ENCODE measurements at regions not wholly inside any gene's neighbourhood (a gene's known extent, or its start where the extent isn't known, plus 50 kb on each side); places are given as distances from the start of the nearest gene placed in this dataset.
"Not testable (repeated sequence)": the region's sequence is repeated elsewhere in the genome, so short reads cannot be mapped to it uniquely, and the experiment has no call there.

DNA sequence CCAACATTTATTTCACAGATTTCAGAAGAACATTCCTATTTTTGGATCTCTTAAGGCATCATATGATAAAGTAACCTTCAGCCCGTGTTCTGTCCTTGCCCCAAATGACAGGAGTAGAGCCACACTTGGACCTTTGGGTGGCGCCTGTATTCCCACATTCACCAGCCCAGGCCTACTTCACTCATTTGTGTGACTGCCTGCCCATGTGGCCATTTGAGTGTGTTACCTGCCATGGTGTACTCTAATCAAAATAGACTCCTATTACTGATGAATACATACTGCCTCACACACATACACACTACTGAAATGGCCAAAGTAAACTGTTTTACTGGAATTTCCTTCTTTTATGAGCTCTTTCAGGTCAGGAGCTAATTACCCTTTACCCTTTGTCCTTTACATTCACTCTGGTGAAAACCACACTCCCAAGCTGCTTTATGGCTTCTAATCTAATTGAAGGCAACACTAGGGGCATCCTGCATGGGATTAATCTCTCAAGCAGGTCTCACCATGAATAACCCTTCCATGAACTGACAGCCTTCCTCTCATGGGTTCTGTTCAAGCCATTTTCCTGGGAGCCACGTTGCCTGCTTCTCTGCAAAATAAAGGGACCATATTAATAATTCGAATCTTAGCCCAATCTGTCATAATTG is 271.0 kb upstream of the GALNT5 start:
- Histone ChIP-seq H3K27ac (ENCODE audit: low read length) (no peak overlapping the region), H3K4me3 (ENCODE audit: low read length) (no peak overlapping the region), H3K27me3 (ENCODE audit: low read length) (no peaks in the 10 kb centered on the region), H3K79me2 (ENCODE audit: low read length) (no peaks in the 10 kb centered on the region), H3K4me1 (ENCODE audit: low read length) (no peaks in the 10 kb centered on the region), H3K9ac (ENCODE audit: low read length) (no peak overlapping the region), H2AFZ (ENCODE audit: low read length) (no peak overlapping the region), H3K36me3 (ENCODE audit: insufficient read depth, low read length) (no peaks in the 10 kb centered on the region), H3K9me3 (ENCODE audit: low read length) (no peaks in the 10 kb centered on the region), H3K4me2 (ENCODE audit: low read depth, low read length, poor library complexity, severe bottlenecking) (no peak overlapping the region), H3K9me2 (replicated peaks; ENCODE audit: insufficient read depth, low read length) (no peaks in the 10 kb centered on the region), H4K20me1 (ENCODE audit: insufficient read depth, low read depth, low read length) (no peaks in the 10 kb centered on the region)
- DNase-seq: no peak

DNA sequence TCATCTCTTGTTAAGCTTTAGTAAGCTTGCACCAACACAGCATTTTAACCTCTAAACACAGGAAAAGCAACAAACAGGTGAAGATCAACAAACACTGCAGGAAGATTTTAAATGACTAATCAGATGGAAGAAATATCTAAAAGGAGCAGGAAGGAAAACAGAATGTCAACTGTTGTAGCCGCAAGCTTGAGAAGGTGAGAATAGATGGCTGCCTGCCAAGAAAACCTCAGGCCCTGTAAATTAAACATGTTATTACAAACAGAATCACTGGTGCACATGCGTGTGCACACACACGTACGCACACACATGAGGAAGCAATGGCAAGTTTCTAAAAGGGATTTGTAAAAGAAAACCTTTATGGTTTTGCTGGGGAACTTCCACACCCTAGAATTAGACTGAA is 257.8 kb upstream of the GALNT5 start:
- Histone ChIP-seq H2AFZ (ENCODE audit: low read length) (no peak overlapping the region), H3K27ac (ENCODE audit: low read length) (no peak overlapping the region), H3K9me2 (replicated peaks; ENCODE audit: insufficient read depth, low read length) (no peaks in the 10 kb centered on the region), H3K9ac (ENCODE audit: low read length) (no peak overlapping the region), H3K79me2 (ENCODE audit: low read length) (no peaks in the 10 kb centered on the region), H3K36me3 (ENCODE audit: insufficient read depth, low read length) (no peaks in the 10 kb centered on the region), H4K20me1 (ENCODE audit: insufficient read depth, low read depth, low read length) (no peaks in the 10 kb centered on the region), H3K4me2 (ENCODE audit: low read depth, low read length, poor library complexity, severe bottlenecking) (no peak overlapping the region), H3K27me3 (ENCODE audit: low read length) (no peaks in the 10 kb centered on the region), H3K4me1 (ENCODE audit: low read length) (no peaks in the 10 kb centered on the region), H3K4me3 (ENCODE audit: low read length) (no peak overlapping the region), H3K9me3 (ENCODE audit: low read length) (no peaks in the 10 kb centered on the region)
- DNase-seq: no peak

DNA sequence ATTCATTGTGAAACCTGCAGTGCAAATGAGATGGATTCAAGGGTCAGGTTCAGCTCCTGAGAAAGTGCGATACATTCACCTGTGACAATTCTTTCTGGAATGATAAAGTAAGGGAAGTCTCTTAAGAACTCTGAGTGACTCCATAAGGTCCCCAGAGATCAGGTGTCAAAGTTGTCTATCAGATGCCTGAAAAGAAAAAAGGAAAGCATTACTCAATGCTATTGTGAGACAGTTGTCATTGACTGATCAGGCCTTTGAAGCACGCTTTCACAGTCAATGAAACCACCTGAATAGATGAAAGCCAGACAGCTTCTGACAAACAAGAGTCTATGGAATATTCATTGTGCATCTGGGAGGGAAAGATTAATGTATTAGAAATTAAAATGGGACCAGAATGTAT is 252.7 kb upstream of the GALNT5 start:
- Histone ChIP-seq H3K27me3 (ENCODE audit: low read length) (no peaks in the 10 kb centered on the region), H3K9me2 (replicated peaks; ENCODE audit: insufficient read depth, low read length) (no peaks in the 10 kb centered on the region), H3K4me2 (ENCODE audit: low read depth, low read length, poor library complexity, severe bottlenecking) (no peak overlapping the region), H3K9me3 (ENCODE audit: low read length) (no peaks in the 10 kb centered on the region), H3K4me1 (ENCODE audit: low read length) (no peaks in the 10 kb centered on the region), H3K79me2 (ENCODE audit: low read length) (no peaks in the 10 kb centered on the region), H3K27ac (ENCODE audit: low read length) (no peak overlapping the region), H3K4me3 (ENCODE audit: low read length) (no peak overlapping the region), H4K20me1 (ENCODE audit: insufficient read depth, low read depth, low read length) (no peaks in the 10 kb centered on the region), H3K9ac (ENCODE audit: low read length) (no peak overlapping the region), H2AFZ (ENCODE audit: low read length) (no peak overlapping the region), H3K36me3 (ENCODE audit: insufficient read depth, low read length) (no peaks in the 10 kb centered on the region)
- DNase-seq: no peak

DNA sequence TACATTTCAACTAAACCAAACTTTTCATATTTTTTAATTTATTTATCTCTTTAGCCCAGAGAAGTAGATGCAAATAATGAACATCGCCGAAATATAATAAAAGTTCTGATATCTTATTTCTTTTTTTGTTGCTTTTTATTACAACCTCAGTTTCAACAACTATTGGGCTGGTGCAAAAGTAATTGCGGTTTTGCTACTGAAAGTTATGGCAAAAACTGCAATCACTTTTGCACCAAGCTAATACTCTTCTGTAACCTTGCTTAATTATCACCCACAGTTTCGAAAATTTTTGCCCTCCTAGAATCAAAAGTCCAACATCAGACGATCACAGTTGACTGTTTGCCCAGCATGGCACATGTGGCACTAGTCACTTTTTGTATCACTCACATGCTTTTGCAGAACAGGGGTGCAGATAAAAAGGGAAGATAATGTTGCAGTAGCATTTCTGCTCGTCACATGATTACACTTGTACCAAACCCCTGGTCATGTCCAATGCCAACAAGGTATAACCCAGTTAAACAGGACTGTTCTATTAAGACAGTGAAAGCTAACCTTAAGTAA is 242.4 kb upstream of the GALNT5 start:
- Histone ChIP-seq H3K9ac (ENCODE audit: low read length) (no peak overlapping the region), H3K4me3 (ENCODE audit: low read length) (no peak overlapping the region), H3K9me2 (replicated peaks; ENCODE audit: insufficient read depth, low read length) (no peaks in the 10 kb centered on the region), H3K79me2 (ENCODE audit: low read length) (no peaks in the 10 kb centered on the region), H3K4me1 (ENCODE audit: low read length) (no peaks in the 10 kb centered on the region), H4K20me1 (ENCODE audit: insufficient read depth, low read depth, low read length) (no peaks in the 10 kb centered on the region), H3K27ac (ENCODE audit: low read length) (no peak overlapping the region), H3K36me3 (ENCODE audit: insufficient read depth, low read length) (no peaks in the 10 kb centered on the region), H3K4me2 (ENCODE audit: low read depth, low read length, poor library complexity, severe bottlenecking) (no peak overlapping the region), H2AFZ (ENCODE audit: low read length) (no peak overlapping the region), H3K9me3 (ENCODE audit: low read length) (no peaks in the 10 kb centered on the region), H3K27me3 (ENCODE audit: low read length) (no peaks in the 10 kb centered on the region)
- no peak for DNase-seq

DNA sequence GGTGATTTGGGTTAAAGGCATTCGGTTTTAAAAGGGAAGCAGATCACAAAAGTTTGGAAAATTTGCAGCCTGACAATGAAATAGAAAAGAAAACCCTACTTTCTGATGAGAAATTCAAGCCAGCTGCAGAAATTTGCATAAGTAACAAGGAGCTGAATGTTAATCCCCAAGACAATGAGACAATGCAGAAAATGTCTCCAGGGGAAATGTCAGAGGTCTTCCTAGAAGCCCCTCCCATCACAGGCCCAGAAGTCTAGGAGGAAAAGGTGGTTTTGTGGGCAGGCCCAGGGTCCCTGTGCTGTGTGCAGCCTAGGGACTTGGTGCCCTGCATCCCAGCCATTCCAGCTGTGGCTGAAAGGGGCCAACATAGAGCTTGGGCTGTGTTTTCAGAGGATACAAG is 234.2 kb upstream of the GALNT5 start:
- H3K9ac ChIP-seq (ENCODE audit: low read length); H3K27me3 ChIP-seq (ENCODE audit: low read length); H4K20me1 ChIP-seq (ENCODE audit: insufficient read depth, low read depth, low read length); H3K36me3 ChIP-seq (ENCODE audit: insufficient read depth, low read length); H3K27ac ChIP-seq (ENCODE audit: low read length); H3K4me3 ChIP-seq (ENCODE audit: low read length); H3K9me3 ChIP-seq (ENCODE audit: low read length); H3K9me2 ChIP-seq (replicated peaks; ENCODE audit: insufficient read depth, low read length); H3K79me2 ChIP-seq (ENCODE audit: low read length); H2AFZ ChIP-seq (ENCODE audit: low read length); H3K4me2 ChIP-seq (ENCODE audit: low read depth, low read length, poor library complexity, severe bottlenecking); H3K4me1 ChIP-seq (ENCODE audit: low read length); DNase-seq: not testable (repeated sequence)

DNA sequence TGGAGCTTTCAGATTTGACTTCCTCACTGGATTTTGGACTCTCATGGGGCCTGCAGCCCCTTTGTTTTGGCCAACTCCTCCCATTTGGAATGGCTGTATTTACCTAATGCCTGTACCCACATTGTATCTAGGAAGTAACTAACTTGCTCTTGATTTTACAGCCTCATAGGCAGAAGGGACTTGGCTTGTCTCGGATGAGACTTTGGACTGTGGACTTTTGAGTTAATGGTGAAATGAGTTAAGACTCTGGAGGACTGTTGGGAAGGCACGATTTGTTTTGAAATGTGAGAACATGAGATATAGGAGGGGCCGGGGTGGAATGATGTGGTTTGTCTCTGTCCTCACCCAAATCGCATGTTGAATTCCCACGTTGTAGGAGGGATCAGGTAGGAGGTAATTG is 233.4 kb upstream of the GALNT5 start:
- no peaks in the 10 kb centered on the region for H4K20me1 ChIP-seq (ENCODE audit: insufficient read depth, low read depth, low read length)
- no peaks in the 10 kb centered on the region for H3K27me3 ChIP-seq (ENCODE audit: low read length)
- H3K4me2 ChIP-seq (ENCODE audit: low read depth, low read length, poor library complexity, severe bottlenecking): no peak overlapping the region
- H3K9me3 ChIP-seq (ENCODE audit: low read length): no peaks in the 10 kb centered on the region
- H2AFZ ChIP-seq (ENCODE audit: low read length): no peak overlapping the region
- H3K27ac ChIP-seq (ENCODE audit: low read length): no peak overlapping the region
- H3K9me2 ChIP-seq (replicated peaks; ENCODE audit: insufficient read depth, low read length): no peaks in the 10 kb centered on the region
- no peak overlapping the region for H3K9ac ChIP-seq (ENCODE audit: low read length)
- no peaks in the 10 kb centered on the region for H3K79me2 ChIP-seq (ENCODE audit: low read length)
- no peak overlapping the region for H3K4me3 ChIP-seq (ENCODE audit: low read length)
- no peaks in the 10 kb centered on the region for H3K36me3 ChIP-seq (ENCODE audit: insufficient read depth, low read length)
- DNase-seq: no peak
- H3K4me1 ChIP-seq (ENCODE audit: low read length): no peaks in the 10 kb centered on the region

DNA sequence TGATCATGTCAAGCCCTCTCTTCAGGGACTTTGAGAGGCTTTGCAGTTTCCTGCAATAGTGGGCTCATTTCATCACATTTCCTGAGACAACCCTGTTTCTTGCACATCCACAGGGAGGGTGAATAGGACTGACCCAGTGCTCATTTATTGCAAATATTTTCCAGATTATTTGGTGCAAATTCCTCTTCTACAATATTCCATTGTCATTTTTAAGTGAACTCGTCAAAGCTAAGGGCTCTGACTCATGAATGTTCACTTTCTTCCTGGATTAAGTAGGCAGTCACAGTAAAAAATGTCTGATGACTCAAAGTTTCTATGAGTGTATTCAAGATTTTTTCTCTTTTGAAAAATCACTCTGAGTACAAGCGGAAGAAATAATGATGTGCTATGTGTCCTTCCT is 225.5 kb upstream of the GALNT5 start:
- Histone ChIP-seq H3K9me3 (ENCODE audit: low read length) (no peaks in the 10 kb centered on the region), H3K9me2 (replicated peaks; ENCODE audit: insufficient read depth, low read length) (no peaks in the 10 kb centered on the region), H3K79me2 (ENCODE audit: low read length) (no peaks in the 10 kb centered on the region), H3K4me1 (ENCODE audit: low read length) (no peaks in the 10 kb centered on the region), H3K36me3 (ENCODE audit: insufficient read depth, low read length) (no peaks in the 10 kb centered on the region), H3K4me3 (ENCODE audit: low read length) (no peak overlapping the region), H3K27me3 (ENCODE audit: low read length) (no peaks in the 10 kb centered on the region), H3K27ac (ENCODE audit: low read length) (no peak overlapping the region), H3K9ac (ENCODE audit: low read length) (no peak overlapping the region), H4K20me1 (ENCODE audit: insufficient read depth, low read depth, low read length) (no peaks in the 10 kb centered on the region), H3K4me2 (ENCODE audit: low read depth, low read length, poor library complexity, severe bottlenecking) (no peak overlapping the region), H2AFZ (ENCODE audit: low read length) (no peak overlapping the region)
- DNase-seq: no peak

DNA sequence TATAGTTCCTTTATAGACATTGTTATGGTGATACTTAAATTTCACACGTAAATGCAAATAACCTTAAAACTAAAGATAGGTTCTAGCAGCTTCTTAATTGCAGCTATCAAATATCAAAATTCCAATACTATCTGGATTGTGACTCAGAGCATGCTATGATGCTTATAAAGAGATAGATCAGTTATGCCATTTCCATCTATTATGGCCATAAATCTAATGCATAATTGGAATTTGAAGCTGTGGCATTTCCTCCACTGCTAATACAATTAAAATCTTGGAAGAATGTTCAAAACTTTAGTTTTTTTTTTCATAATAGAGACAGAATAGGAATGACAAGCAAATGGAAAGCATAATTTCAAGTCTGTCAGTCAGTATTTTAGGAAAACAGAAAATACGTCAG is 220.8 kb upstream of the GALNT5 start:
- H3K36me3 ChIP-seq (ENCODE audit: insufficient read depth, low read length): no peaks in the 10 kb centered on the region
- H3K4me2 ChIP-seq (ENCODE audit: low read depth, low read length, poor library complexity, severe bottlenecking): no peak overlapping the region
- no peaks in the 10 kb centered on the region for H3K9me2 ChIP-seq (replicated peaks; ENCODE audit: insufficient read depth, low read length)
- H3K9ac ChIP-seq (ENCODE audit: low read length): no peak overlapping the region
- H3K27me3 ChIP-seq (ENCODE audit: low read length): no peaks in the 10 kb centered on the region
- no peak overlapping the region for H2AFZ ChIP-seq (ENCODE audit: low read length)
- H3K79me2 ChIP-seq (ENCODE audit: low read length): no peaks in the 10 kb centered on the region
- H3K9me3 ChIP-seq (ENCODE audit: low read length): no peaks in the 10 kb centered on the region
- no peaks in the 10 kb centered on the region for H4K20me1 ChIP-seq (ENCODE audit: insufficient read depth, low read depth, low read length)
- H3K4me1 ChIP-seq (ENCODE audit: low read length): no peaks in the 10 kb centered on the region
- DNase-seq: no peak
- H3K27ac ChIP-seq (ENCODE audit: low read length): no peak overlapping the region
- no peak overlapping the region for H3K4me3 ChIP-seq (ENCODE audit: low read length)
